Lower leg skin (tissue), 3 donors: ENCODE measurements at regions not wholly inside any gene's neighbourhood (a gene's known extent, or its start where the extent isn't known, plus 50 kb on each side); places are given as distances from the start of the nearest gene placed in this dataset.

Experiments used
- POLR2A ChIP-seq, 2 donors: fragments of 450-650 bp; IDR thresholded peaks; one replicate each; pipeline ENCODE4 v1.6.1; 2016 to 2017; ENCODE audit warnings: antibody characterized with exemption in 2 of 2, mild to moderate bottlenecking in 1 of 2, moderate library complexity in 1 of 2
- TF ChIP-seq, protein P1 (sequence below), 3 donors: fragments of 450-650 bp; IDR thresholded peaks; one replicate each; pipeline ENCODE4 v1.5.1; 2016; ENCODE audit warnings: antibody characterized with exemption in 3 of 3, mild to moderate bottlenecking in 3 of 3, moderate library complexity in 2 of 3

GRCh38 chr18:57214976-57215375, 68.1 kb downstream of the BOD1L2 start:
- TF ChIP-seq, protein P1, sequence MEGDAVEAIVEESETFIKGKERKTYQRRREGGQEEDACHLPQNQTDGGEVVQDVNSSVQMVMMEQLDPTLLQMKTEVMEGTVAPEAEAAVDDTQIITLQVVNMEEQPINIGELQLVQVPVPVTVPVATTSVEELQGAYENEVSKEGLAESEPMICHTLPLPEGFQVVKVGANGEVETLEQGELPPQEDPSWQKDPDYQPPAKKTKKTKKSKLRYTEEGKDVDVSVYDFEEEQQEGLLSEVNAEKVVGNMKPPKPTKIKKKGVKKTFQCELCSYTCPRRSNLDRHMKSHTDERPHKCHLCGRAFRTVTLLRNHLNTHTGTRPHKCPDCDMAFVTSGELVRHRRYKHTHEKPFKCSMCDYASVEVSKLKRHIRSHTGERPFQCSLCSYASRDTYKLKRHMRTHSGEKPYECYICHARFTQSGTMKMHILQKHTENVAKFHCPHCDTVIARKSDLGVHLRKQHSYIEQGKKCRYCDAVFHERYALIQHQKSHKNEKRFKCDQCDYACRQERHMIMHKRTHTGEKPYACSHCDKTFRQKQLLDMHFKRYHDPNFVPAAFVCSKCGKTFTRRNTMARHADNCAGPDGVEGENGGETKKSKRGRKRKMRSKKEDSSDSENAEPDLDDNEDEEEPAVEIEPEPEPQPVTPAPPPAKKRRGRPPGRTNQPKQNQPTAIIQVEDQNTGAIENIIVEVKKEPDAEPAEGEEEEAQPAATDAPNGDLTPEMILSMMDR (IDR thresholded peaks at IDR 0.05): no peak
- no peak for TF ChIP-seq POLR2A (IDR thresholded peaks at IDR 0.05)
